ENCODE measurements at regions not wholly inside any gene's neighbourhood (a gene's known extent, or its start where the extent isn't known, plus 50 kb on each side); places are given as distances from the start of the nearest gene placed in this dataset.
A peak's percentile ranks its signal among the peaks of the same experiment; 100 is the strongest.

DNA sequence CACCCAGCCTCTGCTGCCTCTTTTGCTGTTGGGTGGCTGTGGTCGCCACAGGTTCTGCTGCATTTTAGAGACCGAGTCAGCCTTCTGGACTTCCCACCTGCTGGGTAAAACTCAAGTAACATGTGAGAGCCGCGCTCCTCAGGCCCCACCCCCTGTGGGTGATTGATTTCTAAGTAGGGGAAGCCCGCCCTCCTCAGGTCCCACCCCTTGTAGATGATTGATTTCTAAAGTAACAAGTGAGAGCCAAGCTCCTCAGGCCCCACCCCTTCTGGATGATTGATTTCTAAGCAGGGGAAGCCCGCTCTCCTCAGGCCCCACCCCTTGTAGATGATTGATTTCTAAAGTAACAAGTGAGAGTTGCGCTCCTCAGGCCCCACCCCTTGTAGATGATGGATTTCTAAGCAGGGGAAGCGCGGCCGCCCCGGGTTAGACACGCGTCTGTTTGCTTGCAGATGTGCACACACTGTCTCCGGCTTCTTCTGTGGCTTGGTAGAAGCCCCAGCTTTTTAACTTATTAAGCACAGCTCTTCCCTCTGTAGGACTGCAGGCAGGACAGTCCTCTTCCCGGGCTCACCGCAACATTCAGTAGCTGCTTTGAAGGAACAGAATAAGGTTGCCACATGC lies 83.4 kb downstream of the FAM43A start (continued):
- TF ChIP-seq, protein P1, sequence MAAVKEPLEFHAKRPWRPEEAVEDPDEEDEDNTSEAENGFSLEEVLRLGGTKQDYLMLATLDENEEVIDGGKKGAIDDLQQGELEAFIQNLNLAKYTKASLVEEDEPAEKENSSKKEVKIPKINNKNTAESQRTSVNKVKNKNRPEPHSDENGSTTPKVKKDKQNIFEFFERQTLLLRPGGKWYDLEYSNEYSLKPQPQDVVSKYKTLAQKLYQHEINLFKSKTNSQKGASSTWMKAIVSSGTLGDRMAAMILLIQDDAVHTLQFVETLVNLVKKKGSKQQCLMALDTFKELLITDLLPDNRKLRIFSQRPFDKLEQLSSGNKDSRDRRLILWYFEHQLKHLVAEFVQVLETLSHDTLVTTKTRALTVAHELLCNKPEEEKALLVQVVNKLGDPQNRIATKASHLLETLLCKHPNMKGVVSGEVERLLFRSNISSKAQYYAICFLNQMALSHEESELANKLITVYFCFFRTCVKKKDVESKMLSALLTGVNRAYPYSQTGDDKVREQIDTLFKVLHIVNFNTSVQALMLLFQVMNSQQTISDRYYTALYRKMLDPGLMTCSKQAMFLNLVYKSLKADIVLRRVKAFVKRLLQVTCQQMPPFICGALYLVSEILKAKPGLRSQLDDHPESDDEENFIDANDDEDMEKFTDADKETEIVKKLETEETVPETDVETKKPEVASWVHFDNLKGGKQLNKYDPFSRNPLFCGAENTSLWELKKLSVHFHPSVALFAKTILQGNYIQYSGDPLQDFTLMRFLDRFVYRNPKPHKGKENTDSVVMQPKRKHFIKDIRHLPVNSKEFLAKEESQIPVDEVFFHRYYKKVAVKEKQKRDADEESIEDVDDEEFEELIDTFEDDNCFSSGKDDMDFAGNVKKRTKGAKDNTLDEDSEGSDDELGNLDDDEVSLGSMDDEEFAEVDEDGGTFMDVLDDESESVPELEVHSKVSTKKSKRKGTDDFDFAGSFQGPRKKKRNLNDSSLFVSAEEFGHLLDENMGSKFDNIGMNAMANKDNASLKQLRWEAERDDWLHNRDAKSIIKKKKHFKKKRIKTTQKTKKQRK (IDR thresholded peaks at IDR 0.05; ENCODE audit: low read length), result peak; percentile 75
- TF ChIP-seq, protein P2, sequence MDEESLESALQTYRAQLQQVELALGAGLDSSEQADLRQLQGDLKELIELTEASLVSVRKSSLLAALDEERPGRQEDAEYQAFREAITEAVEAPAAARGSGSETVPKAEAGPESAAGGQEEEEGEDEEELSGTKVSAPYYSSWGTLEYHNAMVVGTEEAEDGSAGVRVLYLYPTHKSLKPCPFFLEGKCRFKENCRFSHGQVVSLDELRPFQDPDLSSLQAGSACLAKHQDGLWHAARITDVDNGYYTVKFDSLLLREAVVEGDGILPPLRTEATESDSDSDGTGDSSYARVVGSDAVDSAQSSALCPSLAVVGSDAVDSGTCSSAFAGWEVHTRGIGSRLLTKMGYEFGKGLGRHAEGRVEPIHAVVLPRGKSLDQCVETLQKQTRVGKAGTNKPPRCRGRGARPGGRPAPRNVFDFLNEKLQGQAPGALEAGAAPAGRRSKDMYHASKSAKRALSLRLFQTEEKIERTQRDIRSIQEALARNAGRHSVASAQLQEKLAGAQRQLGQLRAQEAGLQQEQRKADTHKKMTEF (CRISPR knock-in tag; IDR thresholded peaks at IDR 0.05), result 0 out of 2 replicates have a peak, but pooled peaks have one; percentile 33
- TF ChIP-seq MXI1 (IDR thresholded peaks at IDR 0.05; ENCODE audit: borderline replicate concordance, low read depth, low read length), result peak; percentile 18; the same call in 1 of the 3 replicates
- no peak for TF ChIP-seq SMARCE1 (IDR thresholded peaks at IDR 0.05; ENCODE audit: borderline replicate concordance)
- TF ChIP-seq NFE2L2 (IDR thresholded peaks at IDR 0.05; ENCODE audit: low read length), result no peak
- peak; percentile 42; the same call in 1 of the 2 replicates for TF ChIP-seq HOXA5 (CRISPR knock-in tag; IDR thresholded peaks at IDR 0.05)
- no peak for TF ChIP-seq ZSCAN22 (CRISPR knock-in tag; IDR thresholded peaks at IDR 0.05)
- TF ChIP-seq REXO4 (CRISPR knock-in tag; IDR thresholded peaks at IDR 0.05; ENCODE audit: borderline replicate concordance), result no peak
- 0 out of 2 replicates have a peak, but pooled peaks have one; percentile 22 for TF ChIP-seq YEATS4 (CRISPR knock-in tag; IDR thresholded peaks at IDR 0.05; ENCODE audit: borderline replicate concordance)
- TF ChIP-seq, protein P3, sequence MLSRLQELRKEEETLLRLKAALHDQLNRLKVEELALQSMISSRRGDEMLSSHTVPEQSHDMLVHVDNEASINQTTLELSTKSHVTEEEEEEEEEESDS (CRISPR knock-in tag; IDR thresholded peaks at IDR 0.05; ENCODE audit: borderline replicate concordance), result no peak
- no peak for TF ChIP-seq ZNF766 (CRISPR knock-in tag; IDR thresholded peaks at IDR 0.05; ENCODE audit: borderline replicate concordance)
